ENCODE measurements at regions not wholly inside any gene's neighbourhood (a gene's known extent, or its start where the extent isn't known, plus 50 kb on each side); places are given as distances from the start of the nearest gene placed in this dataset.

DNA sequence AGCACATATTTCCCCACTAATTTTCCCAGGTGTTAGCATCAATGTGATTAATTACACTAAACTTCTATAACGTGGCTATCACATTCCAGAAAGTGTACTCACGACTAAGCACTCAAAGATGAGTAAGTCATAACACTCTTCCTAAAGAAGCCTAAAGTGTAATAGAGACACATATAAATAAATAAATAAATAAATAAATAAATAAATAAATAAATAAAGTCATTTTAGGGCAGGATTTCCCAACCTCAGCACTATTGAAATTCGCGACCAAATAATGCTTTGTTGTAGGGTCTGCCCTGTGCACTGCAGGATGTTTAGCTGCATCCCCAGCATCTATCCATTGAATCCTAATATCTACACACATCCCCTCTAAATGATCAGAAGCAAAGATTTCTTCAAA, 390.9 kb downstream of the CDH7 start:
- Histone ChIP-seq H3K9me3 (ENCODE audit: insufficient read depth, low read length) (no peaks in the 10 kb centered on the region), H3K27me3 (ENCODE audit: low read depth, low read length) (no peaks in the 10 kb centered on the region), H2AFZ (ENCODE audit: low read depth, low read length) (no peak overlapping the region), H3K27ac (ENCODE audit: low read length) (no peak overlapping the region), H3K9ac (ENCODE audit: low read length) (no peak overlapping the region), H3K4me1 (ENCODE audit: low read length) (no peaks in the 10 kb centered on the region), H4K20me1 (ENCODE audit: insufficient read depth, low read length) (no peaks in the 10 kb centered on the region), H3K79me2 (ENCODE audit: low read length) (no peaks in the 10 kb centered on the region), H3K4me2 (ENCODE audit: low read length) (no peak overlapping the region), H3K36me3 (replicated peaks; ENCODE audit: low read depth, low read length) (no peaks in the 10 kb centered on the region), H3K4me3 (ENCODE audit: low read length) (no peak overlapping the region)
- no peak for TF ChIP-seq EZH2phosphoT487 (IDR thresholded peaks at IDR 0.05; ENCODE audit: low read depth)
- TF ChIP-seq, protein P1, sequence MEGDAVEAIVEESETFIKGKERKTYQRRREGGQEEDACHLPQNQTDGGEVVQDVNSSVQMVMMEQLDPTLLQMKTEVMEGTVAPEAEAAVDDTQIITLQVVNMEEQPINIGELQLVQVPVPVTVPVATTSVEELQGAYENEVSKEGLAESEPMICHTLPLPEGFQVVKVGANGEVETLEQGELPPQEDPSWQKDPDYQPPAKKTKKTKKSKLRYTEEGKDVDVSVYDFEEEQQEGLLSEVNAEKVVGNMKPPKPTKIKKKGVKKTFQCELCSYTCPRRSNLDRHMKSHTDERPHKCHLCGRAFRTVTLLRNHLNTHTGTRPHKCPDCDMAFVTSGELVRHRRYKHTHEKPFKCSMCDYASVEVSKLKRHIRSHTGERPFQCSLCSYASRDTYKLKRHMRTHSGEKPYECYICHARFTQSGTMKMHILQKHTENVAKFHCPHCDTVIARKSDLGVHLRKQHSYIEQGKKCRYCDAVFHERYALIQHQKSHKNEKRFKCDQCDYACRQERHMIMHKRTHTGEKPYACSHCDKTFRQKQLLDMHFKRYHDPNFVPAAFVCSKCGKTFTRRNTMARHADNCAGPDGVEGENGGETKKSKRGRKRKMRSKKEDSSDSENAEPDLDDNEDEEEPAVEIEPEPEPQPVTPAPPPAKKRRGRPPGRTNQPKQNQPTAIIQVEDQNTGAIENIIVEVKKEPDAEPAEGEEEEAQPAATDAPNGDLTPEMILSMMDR (IDR thresholded peaks at IDR 0.05; ENCODE audit: low read depth, low read length), result no peak

DNA sequence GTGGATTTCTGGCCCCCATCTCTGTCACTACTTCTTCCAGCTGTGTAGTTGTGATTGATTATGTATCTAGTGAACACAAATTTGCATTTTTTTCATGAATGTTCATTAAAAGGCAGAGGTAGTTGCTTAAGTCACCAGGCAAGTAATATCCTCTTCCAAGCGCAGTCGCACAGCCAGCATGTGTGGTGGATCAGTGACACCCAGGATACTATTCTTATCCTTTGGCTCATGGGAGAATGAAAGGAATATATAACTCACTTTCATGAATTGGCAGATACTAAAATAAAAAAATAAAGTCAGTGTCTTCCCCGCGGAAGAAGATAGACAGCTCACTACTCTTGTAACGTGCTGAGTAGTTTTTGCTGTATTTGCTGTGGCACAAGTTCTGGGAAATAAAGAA, 387.8 kb downstream of the CDH7 start:
- Histone ChIP-seq H3K27ac (ENCODE audit: low read length) (no peak overlapping the region), H3K9me3 (ENCODE audit: insufficient read depth, low read length) (no peaks in the 10 kb centered on the region), H3K4me2 (ENCODE audit: low read length) (no peak overlapping the region), H3K4me3 (ENCODE audit: low read length) (no peak overlapping the region), H2AFZ (ENCODE audit: low read depth, low read length) (no peak overlapping the region), H3K79me2 (ENCODE audit: low read length) (no peaks in the 10 kb centered on the region), H3K36me3 (replicated peaks; ENCODE audit: low read depth, low read length) (no peaks in the 10 kb centered on the region), H3K4me1 (ENCODE audit: low read length) (no peaks in the 10 kb centered on the region), H3K9ac (ENCODE audit: low read length) (no peak overlapping the region), H4K20me1 (ENCODE audit: insufficient read depth, low read length) (no peaks in the 10 kb centered on the region), H3K27me3 (ENCODE audit: low read depth, low read length) (no peaks in the 10 kb centered on the region)
- no peak for TF ChIP-seq EZH2phosphoT487 (IDR thresholded peaks at IDR 0.05; ENCODE audit: low read depth)
- TF ChIP-seq, protein P1 (IDR thresholded peaks at IDR 0.05; ENCODE audit: low read depth, low read length), result no peak

DNA sequence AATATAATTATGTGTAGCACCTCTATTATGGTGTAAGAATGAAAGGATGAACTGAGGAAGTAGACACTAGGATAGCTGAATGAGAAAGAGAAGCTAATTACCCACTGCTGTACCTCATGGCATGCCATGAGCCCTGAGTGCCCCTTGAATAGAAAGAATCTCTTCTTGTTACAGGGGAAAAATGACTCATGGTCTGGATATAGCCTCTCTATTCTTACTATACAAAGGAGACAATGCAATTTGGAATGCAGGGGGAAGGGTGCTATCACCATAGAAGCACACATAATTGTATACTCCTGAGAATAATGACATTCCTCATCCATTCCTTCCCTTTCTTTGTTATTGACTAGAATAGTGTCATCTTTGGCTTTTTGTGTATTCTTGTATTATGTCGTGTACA, 385.2 kb downstream of the CDH7 start:
- Histone ChIP-seq H3K36me3 (replicated peaks; ENCODE audit: low read depth, low read length) (no peaks in the 10 kb centered on the region), H3K9ac (ENCODE audit: low read length) (no peak overlapping the region), H3K4me1 (ENCODE audit: low read length) (no peaks in the 10 kb centered on the region), H3K4me3 (ENCODE audit: low read length) (no peak overlapping the region), H3K27me3 (ENCODE audit: low read depth, low read length) (no peaks in the 10 kb centered on the region), H3K79me2 (ENCODE audit: low read length) (no peaks in the 10 kb centered on the region), H2AFZ (ENCODE audit: low read depth, low read length) (no peak overlapping the region), H3K9me3 (ENCODE audit: insufficient read depth, low read length) (no peaks in the 10 kb centered on the region), H4K20me1 (ENCODE audit: insufficient read depth, low read length) (no peaks in the 10 kb centered on the region), H3K4me2 (ENCODE audit: low read length) (no peak overlapping the region), H3K27ac (ENCODE audit: low read length) (no peak overlapping the region)
- no peak for TF ChIP-seq EZH2phosphoT487 (IDR thresholded peaks at IDR 0.05; ENCODE audit: low read depth)
- TF ChIP-seq, protein P1 (IDR thresholded peaks at IDR 0.05; ENCODE audit: low read depth, low read length), result no peak

DNA sequence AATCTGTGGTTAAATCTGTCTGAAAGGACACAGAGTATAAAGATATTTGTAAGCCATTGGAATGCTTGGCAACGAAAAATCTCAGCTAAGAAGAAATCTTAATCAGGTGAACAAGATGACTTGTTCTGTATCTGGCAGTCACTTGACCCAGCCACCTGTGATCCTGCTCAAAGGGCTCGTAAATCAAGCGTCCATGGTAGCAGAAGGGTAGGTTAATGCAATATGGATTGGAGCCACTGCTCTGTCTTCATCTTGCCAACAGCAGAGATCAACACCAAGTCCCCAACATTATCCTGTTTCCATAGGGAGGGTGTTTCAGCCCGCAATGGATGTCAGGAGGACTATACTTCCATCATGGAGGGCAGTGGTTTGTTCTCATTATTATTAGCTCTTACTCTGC, 378.4 kb downstream of the CDH7 start:
- no peaks in the 10 kb centered on the region for H3K9me3 ChIP-seq (ENCODE audit: insufficient read depth, low read length)

More for the DNA sequence above, 378.4 kb downstream of the CDH7 start:
- TF ChIP-seq, protein P1 (IDR thresholded peaks at IDR 0.05; ENCODE audit: low read depth, low read length), result no peak
- TF ChIP-seq EZH2phosphoT487 (IDR thresholded peaks at IDR 0.05; ENCODE audit: low read depth), result no peak
- H3K27me3 ChIP-seq (ENCODE audit: low read depth, low read length), result no peaks in the 10 kb centered on the region
- no peak overlapping the region for H3K4me2 ChIP-seq (ENCODE audit: low read length)
- no peak overlapping the region for H3K27ac ChIP-seq (ENCODE audit: low read length)
- H3K4me3 ChIP-seq (ENCODE audit: low read length), result no peak overlapping the region
- H3K4me1 ChIP-seq (ENCODE audit: low read length), result no peaks in the 10 kb centered on the region
- no peak overlapping the region for H3K9ac ChIP-seq (ENCODE audit: low read length)
- no peaks in the 10 kb centered on the region for H3K79me2 ChIP-seq (ENCODE audit: low read length)
- no peaks in the 10 kb centered on the region for H4K20me1 ChIP-seq (ENCODE audit: insufficient read depth, low read length)
- H3K36me3 ChIP-seq (replicated peaks; ENCODE audit: low read depth, low read length), result no peaks in the 10 kb centered on the region
- no peak overlapping the region for H2AFZ ChIP-seq (ENCODE audit: low read depth, low read length)

Data from OCI-LY3 (cell line).